ENCODE measurements at regions not wholly inside any gene's neighbourhood (a gene's known extent, or its start where the extent isn't known, plus 50 kb on each side); places are given as distances from the start of the nearest gene placed in this dataset.

DNA sequence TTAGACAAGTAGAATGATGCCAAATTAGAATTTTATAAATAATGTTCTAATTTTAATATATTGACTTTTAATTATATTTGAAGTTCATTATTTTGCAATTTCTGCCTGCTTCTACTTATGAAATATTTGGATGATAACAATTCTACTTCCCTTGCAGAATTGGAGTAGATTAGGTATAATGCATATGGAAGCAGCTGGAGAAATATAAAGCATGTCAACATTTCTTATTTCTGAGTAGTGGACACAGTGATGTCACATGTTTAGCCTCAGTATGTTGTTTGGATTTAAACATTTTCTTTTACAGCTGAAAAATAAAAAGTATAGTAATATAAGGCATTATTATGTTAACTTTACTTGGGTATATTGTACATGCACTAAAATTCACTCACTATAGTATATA lies 344.2 kb upstream of the E2F7 start:
- Mint-ChIP-seq H3K27me3 (no peaks in the 10 kb centered on the region), H3K4me3 (no peak overlapping the region), H3K4me1 (no peaks in the 10 kb centered on the region), H3K27ac (no peak overlapping the region), H3K36me3 (ENCODE audit: low read depth) (no peaks in the 10 kb centered on the region)
- DNase-seq, result no peak
- ATAC-seq, result no peak
- H3K9me3 ChIP-seq (ENCODE audit: control insufficient read depth, low read length, poor library complexity, severe bottlenecking), result no peaks in the 10 kb centered on the region

DNA sequence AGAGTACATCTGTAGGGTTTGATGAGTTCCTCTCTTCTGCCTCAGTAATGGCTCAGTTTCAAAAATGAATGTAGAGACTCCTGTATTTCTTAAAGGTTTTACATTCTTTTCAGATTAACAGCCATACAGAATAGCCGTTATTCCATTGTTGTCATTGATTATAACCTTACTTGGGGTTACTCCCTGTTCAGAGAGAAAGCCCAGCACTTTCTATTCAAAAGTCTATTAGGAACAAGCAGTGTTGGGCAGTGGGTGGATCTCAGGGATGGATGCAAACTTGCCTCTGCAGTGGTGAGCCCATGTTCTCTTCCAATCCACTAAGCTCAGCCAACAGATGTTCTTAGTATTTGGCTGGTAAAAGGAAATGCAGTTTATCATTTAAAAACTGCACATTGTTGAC lies 342.6 kb upstream of the E2F7 start:
- H3K27ac Mint-ChIP-seq, result no peak overlapping the region
- H3K4me1 Mint-ChIP-seq, result no peaks in the 10 kb centered on the region
- DNase-seq (no peak), ATAC-seq (no peak)
- H3K27me3 Mint-ChIP-seq, result no peaks in the 10 kb centered on the region
- no peak overlapping the region for H3K4me3 Mint-ChIP-seq
- H3K36me3 Mint-ChIP-seq (ENCODE audit: low read depth), result no peaks in the 10 kb centered on the region
- no peaks in the 10 kb centered on the region for H3K9me3 ChIP-seq (ENCODE audit: control insufficient read depth, low read length, poor library complexity, severe bottlenecking)

DNA sequence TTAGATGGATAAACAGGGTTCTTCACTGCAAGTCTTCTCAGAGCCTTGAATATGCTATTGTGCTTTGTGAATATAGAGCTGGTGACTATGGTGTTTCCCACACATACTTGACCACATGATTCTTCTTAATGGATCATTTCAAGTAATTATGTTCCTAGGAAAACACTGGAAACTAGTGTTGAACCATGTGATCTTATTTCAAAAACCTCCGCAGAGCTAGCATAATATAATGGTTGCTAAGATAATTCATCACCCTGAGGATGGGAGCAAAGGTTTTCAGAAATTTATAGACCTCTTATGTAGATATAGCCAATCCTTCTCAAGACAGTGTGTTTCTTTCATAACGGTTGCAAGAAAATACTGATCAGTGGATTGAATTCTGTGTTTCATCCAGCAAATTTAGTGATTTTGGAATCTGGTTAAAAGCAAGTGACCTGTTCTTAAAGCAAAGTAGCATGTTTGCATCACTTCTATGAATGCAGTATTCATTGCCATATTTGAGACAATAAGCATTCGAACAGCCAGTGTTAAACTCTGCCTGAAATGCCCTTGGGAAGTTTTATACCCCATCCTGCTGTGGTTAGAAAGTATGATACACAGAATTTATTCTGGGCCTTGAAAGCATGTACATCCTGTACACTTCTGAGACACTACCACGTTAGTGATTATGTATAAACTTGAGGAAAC lies 341.0 kb upstream of the E2F7 start:
- Mint-ChIP-seq H3K27ac (no peak overlapping the region), H3K36me3 (ENCODE audit: low read depth) (no peaks in the 10 kb centered on the region), H3K4me1 (no peaks in the 10 kb centered on the region), H3K4me3 (no peak overlapping the region), H3K27me3 (no peaks in the 10 kb centered on the region)
- ATAC-seq (no peak), DNase-seq (no peak)
- H3K9me3 ChIP-seq (ENCODE audit: control insufficient read depth, low read length, poor library complexity, severe bottlenecking), result no peaks in the 10 kb centered on the region

DNA sequence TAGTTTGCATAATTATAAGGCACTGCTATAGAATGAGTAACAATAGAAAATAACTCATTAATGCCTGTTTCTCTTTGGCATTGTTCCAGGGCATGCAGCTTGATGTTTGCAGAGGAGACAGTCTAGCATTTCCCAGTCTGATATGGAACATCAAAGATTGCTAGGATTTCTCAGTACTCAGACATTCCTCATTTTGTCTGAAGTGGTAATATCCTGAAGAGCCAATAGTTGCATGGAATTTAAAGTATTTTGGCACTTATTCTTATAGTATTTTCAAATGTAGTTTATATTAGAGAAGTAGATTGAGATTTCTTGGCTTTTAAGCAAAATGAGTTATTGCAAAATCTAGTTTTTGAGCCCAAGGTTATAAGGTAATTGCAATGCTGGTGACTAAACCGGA lies 337.3 kb upstream of the E2F7 start:
- no peaks in the 10 kb centered on the region for H3K36me3 Mint-ChIP-seq (ENCODE audit: low read depth)
- ATAC-seq (no peak), DNase-seq (no peak)
- H3K4me1 Mint-ChIP-seq, result no peaks in the 10 kb centered on the region
- no peak overlapping the region for H3K27ac Mint-ChIP-seq
- H3K9me3 ChIP-seq (ENCODE audit: control insufficient read depth, low read length, poor library complexity, severe bottlenecking), result no peaks in the 10 kb centered on the region
- no peaks in the 10 kb centered on the region for H3K27me3 Mint-ChIP-seq
- no peak overlapping the region for H3K4me3 Mint-ChIP-seq

DNA sequence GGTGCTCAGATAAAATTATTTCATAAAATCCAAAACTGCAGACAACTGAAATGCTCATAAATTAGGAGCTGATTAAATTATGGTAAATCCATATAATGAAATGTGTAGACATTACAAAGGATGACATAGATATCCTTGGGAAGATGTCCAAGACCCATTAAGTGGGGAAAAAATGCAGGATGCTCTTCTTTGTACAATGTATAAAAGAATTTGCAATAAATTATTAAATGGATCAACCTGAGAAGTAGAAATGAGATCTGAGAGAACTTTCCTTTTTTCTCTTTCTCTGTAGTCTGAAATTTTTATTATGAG lies 336.4 kb upstream of the E2F7 start:
- Mint-ChIP-seq H3K4me3 (no peak overlapping the region), H3K27ac (no peak overlapping the region), H3K36me3 (ENCODE audit: low read depth) (no peaks in the 10 kb centered on the region), H3K27me3 (no peaks in the 10 kb centered on the region), H3K4me1 (no peaks in the 10 kb centered on the region)
- no peaks in the 10 kb centered on the region for H3K9me3 ChIP-seq (ENCODE audit: control insufficient read depth, low read length, poor library complexity, severe bottlenecking)
- ATAC-seq, result no peak
- DNase-seq, result no peak

DNA sequence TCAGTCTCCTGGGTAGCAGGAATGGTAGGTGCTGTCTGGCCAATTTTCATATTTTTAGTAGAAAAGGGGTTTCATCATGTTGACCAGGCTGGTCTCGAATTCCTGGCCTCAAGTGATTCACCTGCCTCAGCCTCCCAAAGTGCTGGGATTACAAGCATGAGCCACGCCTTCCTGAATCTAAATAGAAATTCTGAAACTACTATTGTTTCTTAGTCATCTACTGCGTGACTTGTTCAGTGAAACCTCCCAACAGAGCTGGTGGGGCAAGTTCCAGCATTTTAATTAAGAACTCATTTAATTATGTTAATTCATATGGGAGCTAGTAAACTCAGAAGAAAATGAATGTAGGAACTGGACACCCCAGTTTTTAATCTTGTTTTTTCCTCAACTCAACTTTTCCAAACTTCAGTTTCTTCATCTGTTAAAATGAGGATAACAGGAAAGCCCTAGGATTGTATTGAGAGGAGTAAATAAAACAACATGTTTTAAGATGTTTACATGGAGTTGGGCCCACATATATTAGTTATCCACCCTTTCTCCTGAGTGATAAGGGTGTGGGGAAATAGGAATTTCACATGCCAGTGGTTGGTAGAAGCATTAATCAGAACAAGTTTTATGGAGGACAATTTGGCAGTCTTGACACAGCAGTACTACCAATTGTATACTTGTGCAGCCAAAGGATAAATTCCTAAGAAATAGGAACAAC lies 335.8 kb upstream of the E2F7 start:
- no peak for ATAC-seq
- Mint-ChIP-seq H3K4me3 (no peak overlapping the region), H3K4me1 (no peaks in the 10 kb centered on the region)

DNA sequence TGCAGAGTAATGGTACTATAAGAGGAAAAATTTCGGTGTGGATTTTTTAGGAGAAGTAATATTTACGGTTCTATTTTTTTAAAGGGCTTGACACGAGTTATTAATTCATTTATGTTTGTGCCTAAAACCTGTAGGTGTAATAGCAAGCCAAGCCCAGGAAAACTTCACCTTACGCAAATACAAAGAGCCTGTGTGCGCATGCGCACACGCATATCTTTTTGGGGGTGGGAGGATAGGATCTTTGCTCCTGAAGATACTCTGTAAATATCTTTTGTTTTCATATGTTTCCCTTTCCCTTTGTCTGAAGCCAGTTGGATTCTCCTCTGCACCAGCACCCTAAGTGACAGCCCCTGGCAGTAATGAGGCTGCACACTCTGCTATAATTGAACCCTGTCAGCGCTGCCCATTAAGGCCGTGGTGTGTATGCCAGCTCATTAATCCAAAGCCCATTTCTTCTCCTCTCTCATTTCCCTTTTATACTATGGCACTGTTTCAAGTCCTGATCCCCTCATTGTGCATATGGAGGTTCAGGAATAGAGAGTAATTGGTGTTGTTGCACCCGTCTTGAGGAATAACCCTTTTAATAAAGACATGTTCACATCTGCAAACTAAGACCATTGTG lies 327.2 kb upstream of the E2F7 start:
- ATAC-seq (no peak), DNase-seq (no peak)
- no peaks in the 10 kb centered on the region for H3K9me3 ChIP-seq (ENCODE audit: control insufficient read depth, low read length, poor library complexity, severe bottlenecking)
- H3K27ac Mint-ChIP-seq, result no peak overlapping the region
- no peaks in the 10 kb centered on the region for H3K4me1 Mint-ChIP-seq
- no peaks in the 10 kb centered on the region for H3K27me3 Mint-ChIP-seq
- H3K36me3 Mint-ChIP-seq (ENCODE audit: low read depth), result no peaks in the 10 kb centered on the region
- H3K4me3 Mint-ChIP-seq, result no peak overlapping the region

More for the DNA sequence above, 335.8 kb upstream of the E2F7 start:
- no peaks in the 10 kb centered on the region for H3K27me3 Mint-ChIP-seq
- no peak overlapping the region for H3K27ac Mint-ChIP-seq
- DNase-seq, result no peak
- no peaks in the 10 kb centered on the region for H3K36me3 Mint-ChIP-seq (ENCODE audit: low read depth)
- no peaks in the 10 kb centered on the region for H3K9me3 ChIP-seq (ENCODE audit: control insufficient read depth, low read length, poor library complexity, severe bottlenecking)

DNA sequence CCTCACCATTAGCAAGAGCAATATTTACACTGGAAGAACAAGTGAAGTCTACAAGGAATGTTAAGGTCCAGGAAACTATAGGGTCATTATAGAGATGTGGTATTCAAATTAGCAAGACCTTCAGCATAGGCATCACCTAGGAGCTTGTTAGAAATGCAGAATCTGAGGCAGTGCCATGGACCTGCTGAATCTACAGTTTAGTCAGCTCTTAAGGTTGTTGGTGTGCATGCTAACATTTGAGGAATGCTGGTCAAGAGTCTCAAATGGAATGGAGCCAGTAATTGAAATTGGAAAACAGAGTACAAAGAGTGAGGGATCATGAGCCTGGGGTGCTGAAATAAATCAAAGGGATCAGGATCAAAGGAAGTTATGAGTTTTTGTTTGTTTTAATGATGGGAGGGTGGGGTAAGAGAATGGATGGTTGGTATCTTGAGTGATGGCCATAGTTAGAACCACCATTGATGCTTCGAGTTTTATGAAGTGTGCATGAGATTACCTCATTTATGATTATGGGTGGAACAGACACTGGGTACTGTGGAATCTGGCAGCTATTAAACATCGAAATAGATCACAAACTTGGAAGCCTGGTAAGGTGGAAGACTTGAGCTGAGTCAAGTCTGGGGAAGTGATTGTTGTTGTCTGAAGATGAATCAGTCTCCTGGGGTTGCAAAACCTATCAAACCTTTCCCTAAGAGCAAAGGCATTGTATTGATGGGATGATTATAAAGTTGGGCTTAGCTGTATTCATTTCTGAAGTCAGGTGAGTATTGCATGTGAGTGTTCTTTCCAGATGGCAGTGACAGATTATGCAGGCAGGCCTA lies 323.3 kb upstream of the E2F7 start:
- DNase-seq, result no peak
- no peak for ATAC-seq
- no peaks in the 10 kb centered on the region for H3K36me3 Mint-ChIP-seq (ENCODE audit: low read depth)
- H3K4me1 Mint-ChIP-seq, result no peaks in the 10 kb centered on the region
- no peak overlapping the region for H3K27ac Mint-ChIP-seq
- no peaks in the 10 kb centered on the region for H3K27me3 Mint-ChIP-seq
- H3K9me3 ChIP-seq (ENCODE audit: control insufficient read depth, low read length, poor library complexity, severe bottlenecking), result no peaks in the 10 kb centered on the region
- no peak overlapping the region for H3K4me3 Mint-ChIP-seq

DNA sequence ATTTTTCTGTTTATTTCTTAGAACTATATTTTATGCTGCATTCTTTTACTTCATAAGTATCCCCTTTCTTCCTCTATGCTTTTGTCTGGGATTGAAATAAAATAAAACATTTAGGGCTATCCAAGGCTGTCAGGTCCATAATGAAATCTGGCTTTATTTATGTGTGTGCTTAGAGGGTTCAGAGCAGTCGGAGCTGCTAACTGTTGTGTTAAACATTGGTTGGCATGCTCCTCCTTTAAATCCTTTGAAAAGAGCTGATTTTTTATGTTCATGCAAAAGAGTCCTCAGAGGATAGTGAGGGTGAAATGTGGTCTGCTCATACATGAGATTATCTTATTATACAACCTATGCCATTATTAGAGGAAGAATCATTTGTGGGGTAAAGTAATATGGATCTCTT lies 322.3 kb upstream of the E2F7 start:
- H3K4me3 Mint-ChIP-seq, result no peak overlapping the region
- no peak overlapping the region for H3K27ac Mint-ChIP-seq
- H3K4me1 Mint-ChIP-seq, result no peaks in the 10 kb centered on the region
- no peaks in the 10 kb centered on the region for H3K36me3 Mint-ChIP-seq (ENCODE audit: low read depth)
- no peaks in the 10 kb centered on the region for H3K27me3 Mint-ChIP-seq
- DNase-seq (no peak), ATAC-seq (no peak)
- no peaks in the 10 kb centered on the region for H3K9me3 ChIP-seq (ENCODE audit: control insufficient read depth, low read length, poor library complexity, severe bottlenecking)

DNA sequence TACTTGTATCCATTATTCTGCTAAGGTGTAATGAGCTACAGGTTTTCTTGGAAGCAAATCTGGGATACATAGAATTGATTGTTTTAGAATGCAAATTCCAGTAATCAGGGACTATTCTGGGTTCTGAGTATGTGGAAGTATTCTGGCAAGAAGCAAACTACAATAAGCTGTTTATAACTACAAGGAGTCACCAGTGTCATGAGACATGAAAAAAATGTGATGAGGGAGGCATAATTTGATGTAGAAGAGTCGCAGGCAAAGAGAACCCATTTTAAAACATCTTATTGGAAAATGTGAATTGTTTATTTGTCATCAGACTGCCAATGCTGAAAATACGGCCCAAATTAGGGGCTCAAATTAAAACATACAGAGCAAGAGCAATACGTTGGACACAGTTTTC lies 321.8 kb upstream of the E2F7 start:
- H3K4me1 Mint-ChIP-seq, result no peaks in the 10 kb centered on the region
- H3K27ac Mint-ChIP-seq, result no peak overlapping the region
- no peaks in the 10 kb centered on the region for H3K27me3 Mint-ChIP-seq
- H3K4me3 Mint-ChIP-seq, result no peak overlapping the region
- ATAC-seq (no peak), DNase-seq (no peak)
- no peaks in the 10 kb centered on the region for H3K9me3 ChIP-seq (ENCODE audit: control insufficient read depth, low read length, poor library complexity, severe bottlenecking)
- no peaks in the 10 kb centered on the region for H3K36me3 Mint-ChIP-seq (ENCODE audit: low read depth)

DNA sequence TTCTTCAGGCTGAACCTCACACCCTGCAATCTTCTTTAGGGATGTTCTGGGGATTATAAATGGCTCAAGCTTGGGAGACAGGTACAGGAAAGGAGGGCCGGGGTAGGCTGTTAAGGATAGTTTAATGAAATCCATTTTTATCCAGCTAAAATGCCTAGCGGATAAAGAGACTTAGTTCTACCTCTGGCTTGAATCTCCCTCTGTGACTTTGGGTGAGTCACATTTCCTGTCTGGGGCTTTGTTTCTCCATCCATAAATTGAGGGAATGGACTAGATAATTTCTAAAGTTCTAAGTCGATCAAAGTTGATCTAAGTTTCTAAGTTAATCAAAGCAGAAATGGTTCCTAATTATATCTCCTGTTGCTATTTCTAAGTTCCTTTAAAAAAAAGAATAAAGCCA lies 319.6 kb upstream of the E2F7 start:
- Mint-ChIP-seq H3K27ac (no peak overlapping the region), H3K27me3 (no peaks in the 10 kb centered on the region), H3K4me3 (no peak overlapping the region), H3K4me1 (no peaks in the 10 kb centered on the region), H3K36me3 (ENCODE audit: low read depth) (no peaks in the 10 kb centered on the region)
- DNase-seq (no peak), ATAC-seq (no peak)
- no peaks in the 10 kb centered on the region for H3K9me3 ChIP-seq (ENCODE audit: control insufficient read depth, low read length, poor library complexity, severe bottlenecking)

DNA sequence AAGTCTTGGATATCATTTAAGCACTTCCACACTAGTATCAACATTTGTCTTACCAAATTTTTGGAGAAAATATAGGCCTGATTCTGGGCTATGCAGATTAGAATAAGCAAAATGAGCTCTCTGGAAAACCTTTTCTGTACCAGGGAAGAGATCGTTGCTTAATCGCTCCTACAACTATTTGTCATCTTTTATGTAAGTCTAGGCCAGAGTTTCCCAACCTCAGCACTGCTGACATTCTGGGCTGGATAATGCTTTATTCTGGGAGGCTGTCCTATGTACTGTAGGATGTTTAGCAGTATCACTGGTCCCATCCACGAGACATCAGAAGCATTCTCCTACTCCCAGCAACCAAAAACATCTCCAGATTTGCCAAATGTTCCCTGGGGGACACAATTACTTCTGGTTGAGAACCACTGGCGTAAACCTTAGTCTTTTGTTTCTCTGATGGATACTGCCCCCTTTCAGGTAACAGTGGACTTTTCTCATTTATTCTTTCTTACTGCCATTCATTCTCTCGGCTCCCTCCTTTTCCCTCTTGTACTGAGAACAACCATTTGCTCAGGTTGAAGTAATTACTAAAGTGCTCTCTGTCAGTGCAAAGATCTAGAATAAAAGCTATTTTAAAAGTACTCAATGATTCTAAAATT lies 316.9 kb upstream of the E2F7 start:
- DNase-seq, result no peak
- Mint-ChIP-seq H3K4me3 (no peak overlapping the region), H3K4me1 (no peaks in the 10 kb centered on the region), H3K27ac (no peak overlapping the region), H3K27me3 (no peaks in the 10 kb centered on the region), H3K36me3 (ENCODE audit: low read depth) (no peaks in the 10 kb centered on the region)
- no peak for ATAC-seq
- no peaks in the 10 kb centered on the region for H3K9me3 ChIP-seq (ENCODE audit: control insufficient read depth, low read length, poor library complexity, severe bottlenecking)

DNA sequence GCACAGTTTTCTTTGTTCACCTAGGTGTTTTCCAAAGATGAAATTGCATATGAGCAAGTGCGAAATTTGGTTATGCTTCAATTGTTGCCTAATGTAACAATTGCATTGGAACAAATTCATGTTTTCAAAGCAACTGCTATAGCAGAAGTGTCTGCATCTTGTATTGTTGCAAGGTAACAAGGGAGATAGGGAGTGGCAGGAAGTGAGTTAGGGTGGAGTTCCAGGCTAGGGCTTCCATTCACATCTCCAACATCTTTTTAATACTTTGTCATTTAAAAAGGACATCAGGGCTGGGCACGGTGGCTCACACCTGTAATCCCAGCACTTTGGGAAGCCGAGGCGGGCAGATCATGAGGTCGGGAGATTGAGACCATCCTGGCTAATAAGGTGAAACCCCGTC lies 312.3 kb upstream of the E2F7 start:
- Mint-ChIP-seq H3K36me3 (ENCODE audit: low read depth) (no peaks in the 10 kb centered on the region), H3K27me3 (no peaks in the 10 kb centered on the region), H3K27ac (no peak overlapping the region), H3K4me1 (no peaks in the 10 kb centered on the region), H3K4me3 (no peak overlapping the region)
- H3K9me3 ChIP-seq (ENCODE audit: control insufficient read depth, low read length, poor library complexity, severe bottlenecking), result no peaks in the 10 kb centered on the region
- DNase-seq, result no peak
- no peak for ATAC-seq

Data from T-helper 17 cell (primary cell).